HepG2 (cell line): ENCODE measurements at regions not wholly inside any gene's neighbourhood (a gene's known extent, or its start where the extent isn't known, plus 50 kb on each side); places are given as distances from the start of the nearest gene placed in this dataset.
A peak's percentile ranks its signal among the peaks of the same experiment; 100 is the strongest.
"Not testable (repeated sequence)": the region's sequence is repeated elsewhere in the genome, so short reads cannot be mapped to it uniquely, and the experiment has no call there.

ENCODE experiments used
- ATAC-seq: fragments of 200-7000 bp; cut with Tn5 transposase; 3 replicates; pipeline ENCODE4 v1.9.1; 2020; ENCODE audit warnings: mild to moderate bottlenecking, moderate library complexity
- BruUV-seq: library from RNA; stranded (reverse); fragments of 400-500 nt; replicated peaks from 2 replicates; lab custom pipeline; 2021; lab: Mats Ljungman, UMichigan
- CTCF ChIA-PET: fragments of 300-600 bp; formaldehyde crosslinking; extraction: SDS; loops from one replicate; lab custom pipeline; 2021; ENCODE audit warnings: low total read pairs, inconsistent platforms, low intra/inter-chr PET ratio; lab: Yijun Ruan, JAX
- POLR2A ChIA-PET: fragments of 350-600 bp; sonication (Branson Sonifier 250); formaldehyde crosslinking; loops from one replicate; lab custom pipeline; 2020; ENCODE audit warnings: antibody characterized with exemption, inconsistent platforms; lab: Yijun Ruan, JAX
- DNase-seq: peaks from one replicate; pipeline ENCODE4 v3.0.0-alpha.2; 2015; ENCODE audit warnings: low spot score
- FAIRE-seq: peaks from 3 replicates; lab custom pipeline; 2011; peaks lifted over from hg19 to GRCh38; lab: Jason Lieb, UNC
- H2AFZ ChIP-seq: one replicate; pipeline ENCODE4 v1.6.1; 2011; ENCODE audit warnings: low read length, inconsistent platforms
- H3K27ac ChIP-seq: fragments of 300-600 bp; 3 replicates; pipeline ENCODE4 v1.8.0; 2011; ENCODE audit warnings: mixed run types, mild to moderate bottlenecking, mixed read lengths, low read length, inconsistent platforms; ENCODE audit not compliant: insufficient read depth; ENCODE audit errors: extremely low read length
- H3K27me3 ChIP-seq, 2 experiments: fragments of 200-600 bp in 1 of 2; 2 replicates in 1 of 2; 3 replicates in 1 of 2; pipeline versions ENCODE4 v1.6.0 to v1.8.0; 2011; ENCODE audit warnings: low read length in 2 of 2, mild to moderate bottlenecking in 2 of 2, moderate library complexity in 2 of 2, inconsistent platforms in 1 of 2; ENCODE audit not compliant: insufficient read depth in 2 of 2, control insufficient read depth in 1 of 2
- H3K36me3 ChIP-seq, 2 experiments: fragments of 200-600 bp in 1 of 2; replicated peaks in 1 of 2; 2 replicates in 1 of 2; 3 replicates in 1 of 2; pipeline versions ENCODE4 v1.5.1 to v1.8.0; 2011; ENCODE audit warnings: low read length in 2 of 2, inconsistent platforms in 1 of 2; ENCODE audit not compliant: insufficient read depth in 2 of 2, control insufficient read depth in 1 of 2
- H3K4me1 ChIP-seq: 2 replicates; pipeline ENCODE4 v1.5.1; 2012; ENCODE audit warnings: low read length, inconsistent platforms; ENCODE audit not compliant: insufficient read depth
- H3K4me2 ChIP-seq: 2 replicates; pipeline ENCODE4 v1.6.0; 2011; ENCODE audit warnings: low read depth, low read length, inconsistent platforms
- H3K4me3 ChIP-seq, 3 experiments: fragments of 200-600 bp in 1 of 3; sonication (generic), shearing (Covaris generic) in 1 of 3; replicated peaks in 1 of 3; 2 replicates each; pipeline ENCODE4 v1.5.1; 2011 to 2016; ENCODE audit warnings: low read length in 3 of 3, inconsistent platforms in 2 of 3, low read depth in 2 of 3, mild to moderate bottlenecking in 2 of 3, control low read depth in 1 of 3, mixed read lengths in 1 of 3; ENCODE audit not compliant: insufficient read depth in 1 of 3
- H3K79me2 ChIP-seq: one replicate; pipeline ENCODE4 v1.6.1; 2011; ENCODE audit warnings: low read length, inconsistent platforms; ENCODE audit not compliant: insufficient read depth
- H3K9ac ChIP-seq: 2 replicates; pipeline ENCODE4 v1.6.0; 2011; ENCODE audit warnings: mild to moderate bottlenecking, low read depth, low read length, inconsistent platforms; ENCODE audit not compliant: insufficient read depth
- H3K9me3 ChIP-seq: 2 replicates; pipeline ENCODE4 v1.5.1; 2012; ENCODE audit warnings: mild to moderate bottlenecking, low read length
- H4K20me1 ChIP-seq: 2 replicates; pipeline ENCODE4 v1.6.0; 2011; ENCODE audit warnings: inconsistent platforms, mild to moderate bottlenecking, low read length, moderate library complexity; ENCODE audit not compliant: insufficient read depth
- CEBPB ChIP-seq: IDR thresholded peaks from 2 replicates; pipeline ENCODE4 v1.6.1; 2011; ENCODE audit warnings: low read depth, low read length, improper control_type of control experiment, borderline replicate concordance
- CEBPG ChIP-seq: IDR thresholded peaks from 2 replicates; pipeline ENCODE4 v1.6.1; 2016
- MXD4 ChIP-seq: IDR thresholded peaks from 2 replicates; pipeline ENCODE4 v1.6.1; 2016; ENCODE audit warnings: mild to moderate bottlenecking, missing biosample characterization, missing genetic modification reagents
- NCOA2 ChIP-seq: sonication (generic); formaldehyde crosslinking; IDR thresholded peaks from 2 replicates; pipeline ENCODE4 v1.8.0; 2022; ENCODE audit warnings: inconsistent platforms
- TBX3 ChIP-seq: fragments of 450-650 bp; IDR thresholded peaks from 2 replicates; pipeline ENCODE4 v1.6.1; 2017; ENCODE audit warnings: antibody characterized with exemption, mild to moderate bottlenecking, inconsistent platforms, borderline replicate concordance
- TGIF2 ChIP-seq: IDR thresholded peaks from 2 replicates; pipeline ENCODE4 v1.6.1; 2016; ENCODE audit warnings: control low read depth, missing compliant biosample characterization
- ZFY ChIP-seq: sonication (generic); formaldehyde crosslinking; IDR thresholded peaks from 2 replicates; pipeline ENCODE4 v1.4.0; 2020; ENCODE audit warnings: missing genetic modification reagents
- ZNF562 ChIP-seq: sonication (generic); formaldehyde crosslinking; IDR thresholded peaks from 2 replicates; pipeline ENCODE4 v1.8.0; 2022; ENCODE audit warnings: missing genetic modification reagents, borderline replicate concordance
- WGBS: methylation state at CpG from one replicate; pipeline ENCODE4 v1.1.6; 2017; ENCODE audit warnings: low lambda C conversion rate; 5-methylcytosine and 5-hydroxymethylcytosine counted together
- in situ Hi-C: cut with HindIII; loops from 2 replicates; pipeline ENCODE4 v1.10.0; 2017; ENCODE audit warnings: low pct_unique_long_range_greater_than_20kb; ENCODE audit not compliant: extremely low pct_ligation_motif_present
- intact Hi-C: fragments of 100-400 bp; cut with micrococcal nuclease; formaldehyde crosslinking; loops from one replicate; pipeline ENCODE4 v1.10.0; 2022; ENCODE audit not compliant: unreplicated experiment
- TF ChIP-seq, protein P1 (sequence below): sonication (generic); formaldehyde crosslinking; IDR thresholded peaks from 2 replicates; pipeline ENCODE4 v1.8.1; 2023; ENCODE audit warnings: mild to moderate bottlenecking, missing genetic modification reagents
- TF ChIP-seq, protein P2 (sequence below): sonication (generic); formaldehyde crosslinking; IDR thresholded peaks from 2 replicates; pipeline ENCODE4 v1.8.0; 2022; ENCODE audit warnings: missing genetic modification reagents, mild to moderate bottlenecking, moderate library complexity, borderline replicate concordance

DNA sequence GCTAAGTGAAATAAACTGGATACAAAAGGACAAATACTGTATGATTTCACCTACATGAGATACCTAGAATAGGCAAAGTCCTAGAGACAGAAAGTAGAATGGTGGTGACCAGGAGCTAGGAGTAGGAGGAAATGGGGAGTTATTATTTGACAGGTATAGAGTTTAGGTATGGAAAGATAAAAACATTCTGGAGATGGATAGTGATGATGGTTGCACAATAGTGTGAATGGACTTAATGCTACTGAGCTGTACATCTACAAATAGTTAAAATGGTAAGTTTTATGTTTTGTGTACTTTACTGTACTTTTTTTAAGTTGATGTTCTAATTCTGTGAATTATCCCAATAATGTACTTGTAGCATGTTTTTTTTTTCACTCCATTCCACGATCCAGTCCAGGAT, 59.5 kb upstream of the RALGPS2 start:
- H3K9me3 ChIP-seq, result no peaks in the 10 kb centered on the region
- intact Hi-C loops (no loop called here), in situ Hi-C loops (no loop called here)
- FAIRE-seq (no peak), DNase-seq (no peak), ATAC-seq (no peak)
- H3K4me3 ChIP-seq, result no peak overlapping the region
- H3K27ac ChIP-seq, result no peak overlapping the region
- CTCF ChIA-PET, result no interaction called here
- no peaks in the 10 kb centered on the region for H3K36me3 ChIP-seq
- no peak overlapping the region for H3K9ac ChIP-seq
- no peaks in the 10 kb centered on the region for H3K4me1 ChIP-seq
- 16% methylated on average over 1 of the region's 1 CpG for WGBS
- no peak overlapping the region for H2AFZ ChIP-seq
- no peaks in the 10 kb centered on the region; a peak in 1 of 5 replicates for H3K27me3 ChIP-seq
- H3K79me2 ChIP-seq, result no peaks in the 10 kb centered on the region
- POLR2A ChIA-PET, result no interaction called here
- BruUV-seq, result no TSS peak
- TF ChIP-seq CEBPB (peak; percentile 37; the same call in 1 of the 2 replicates), ZNF562 (no peak)
- H4K20me1 ChIP-seq, result no peaks in the 10 kb centered on the region
- H3K4me2 ChIP-seq, result no peak overlapping the region

DNA sequence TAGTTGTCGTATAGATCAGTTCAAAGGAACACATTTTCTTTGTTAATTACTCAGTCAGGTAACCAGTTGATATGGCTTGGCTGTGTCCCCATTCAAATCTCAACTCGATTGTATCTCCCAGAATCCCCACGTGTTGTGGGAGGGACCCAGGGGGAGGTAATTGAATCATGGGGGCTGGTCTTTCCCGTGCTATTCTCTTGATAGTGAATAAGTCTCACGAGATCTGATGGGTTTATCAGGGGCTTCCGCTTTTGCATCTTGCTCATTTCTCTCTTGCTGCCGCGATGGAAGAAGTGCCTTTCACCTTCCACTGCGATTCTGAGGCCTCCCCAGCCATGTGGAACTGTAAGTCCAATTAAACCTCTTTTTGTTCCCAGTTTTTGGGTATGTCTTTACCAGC, 58.2 kb upstream of the RALGPS2 start:
- intact Hi-C loops, H4K20me1 ChIP-seq, ATAC-seq, H3K36me3 ChIP-seq, H3K9me3 ChIP-seq, FAIRE-seq, BruUV-seq, POLR2A ChIA-PET, H3K27me3 ChIP-seq, H2AFZ ChIP-seq, H3K79me2 ChIP-seq, H3K27ac ChIP-seq, DNase-seq, H3K9ac ChIP-seq, H3K4me3 ChIP-seq, H3K4me1 ChIP-seq, in situ Hi-C loops, CTCF ChIA-PET, H3K4me2 ChIP-seq: not testable (repeated sequence)
- WGBS, result 56% methylated on average over 9 of the region's 9 CpGs

DNA sequence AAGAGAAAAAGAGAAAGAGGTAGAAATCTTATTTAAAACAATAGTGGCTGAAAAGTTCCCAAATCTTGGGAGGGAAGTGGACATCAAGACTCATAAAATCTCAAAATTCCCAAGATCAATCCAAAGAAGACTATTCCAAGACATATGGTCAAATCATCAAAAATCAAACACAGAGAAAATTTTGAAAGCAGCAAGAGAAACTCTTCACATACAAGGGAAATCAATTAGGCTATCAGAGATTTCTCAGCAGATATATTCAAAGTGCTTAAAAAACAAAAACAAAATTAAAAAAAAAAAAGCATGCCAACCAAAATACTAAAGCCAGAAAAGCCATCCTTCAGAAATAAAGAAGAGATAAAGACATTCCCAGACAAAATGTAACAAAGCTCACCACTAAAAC, 52.6 kb upstream of the RALGPS2 start:
- ChIA-PET CTCF (no interaction called here), POLR2A (no interaction called here)
- H3K36me3 ChIP-seq, result no peaks in the 10 kb centered on the region
- no TSS peak for BruUV-seq
- H3K79me2 ChIP-seq, result no peaks in the 10 kb centered on the region
- H3K4me1 ChIP-seq, result no peaks in the 10 kb centered on the region
- intact Hi-C loops, result no loop called here
- DNase-seq, result no peak
- H3K9ac ChIP-seq, result no peak overlapping the region
- no peak overlapping the region for H3K4me2 ChIP-seq
- no peak overlapping the region for H3K4me3 ChIP-seq
- H2AFZ ChIP-seq, result no peak overlapping the region
- H3K9me3 ChIP-seq, result peaks cover 9% of the 10 kb centered on the region; the same call in 1 of the 2 replicates
- no peak for FAIRE-seq
- no peaks in the 10 kb centered on the region for H4K20me1 ChIP-seq
- ATAC-seq, result no peak
- no peaks in the 10 kb centered on the region; a peak in 1 of 5 replicates for H3K27me3 ChIP-seq
- in situ Hi-C loops, result no loop called here
- H3K27ac ChIP-seq, result no peak overlapping the region
- no peak for TF ChIP-seq CEBPG
- no peak for TF ChIP-seq MXD4 (CRISPR knock-in tag)
- TF ChIP-seq TGIF2 (CRISPR knock-in tag), result no peak
- TF ChIP-seq NCOA2 (CRISPR knock-in tag), result no peak
- TF ChIP-seq TBX3, result no peak
- TF ChIP-seq, protein P1, sequence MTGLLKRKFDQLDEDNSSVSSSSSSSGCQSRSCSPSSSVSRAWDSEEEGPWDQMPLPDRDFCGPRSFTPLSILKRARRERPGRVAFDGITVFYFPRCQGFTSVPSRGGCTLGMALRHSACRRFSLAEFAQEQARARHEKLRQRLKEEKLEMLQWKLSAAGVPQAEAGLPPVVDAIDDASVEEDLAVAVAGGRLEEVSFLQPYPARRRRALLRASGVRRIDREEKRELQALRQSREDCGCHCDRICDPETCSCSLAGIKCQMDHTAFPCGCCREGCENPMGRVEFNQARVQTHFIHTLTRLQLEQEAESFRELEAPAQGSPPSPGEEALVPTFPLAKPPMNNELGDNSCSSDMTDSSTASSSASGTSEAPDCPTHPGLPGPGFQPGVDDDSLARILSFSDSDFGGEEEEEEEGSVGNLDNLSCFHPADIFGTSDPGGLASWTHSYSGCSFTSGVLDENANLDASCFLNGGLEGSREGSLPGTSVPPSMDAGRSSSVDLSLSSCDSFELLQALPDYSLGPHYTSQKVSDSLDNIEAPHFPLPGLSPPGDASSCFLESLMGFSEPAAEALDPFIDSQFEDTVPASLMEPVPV (CRISPR knock-in tag), result no peak
- TF ChIP-seq, protein P2, sequence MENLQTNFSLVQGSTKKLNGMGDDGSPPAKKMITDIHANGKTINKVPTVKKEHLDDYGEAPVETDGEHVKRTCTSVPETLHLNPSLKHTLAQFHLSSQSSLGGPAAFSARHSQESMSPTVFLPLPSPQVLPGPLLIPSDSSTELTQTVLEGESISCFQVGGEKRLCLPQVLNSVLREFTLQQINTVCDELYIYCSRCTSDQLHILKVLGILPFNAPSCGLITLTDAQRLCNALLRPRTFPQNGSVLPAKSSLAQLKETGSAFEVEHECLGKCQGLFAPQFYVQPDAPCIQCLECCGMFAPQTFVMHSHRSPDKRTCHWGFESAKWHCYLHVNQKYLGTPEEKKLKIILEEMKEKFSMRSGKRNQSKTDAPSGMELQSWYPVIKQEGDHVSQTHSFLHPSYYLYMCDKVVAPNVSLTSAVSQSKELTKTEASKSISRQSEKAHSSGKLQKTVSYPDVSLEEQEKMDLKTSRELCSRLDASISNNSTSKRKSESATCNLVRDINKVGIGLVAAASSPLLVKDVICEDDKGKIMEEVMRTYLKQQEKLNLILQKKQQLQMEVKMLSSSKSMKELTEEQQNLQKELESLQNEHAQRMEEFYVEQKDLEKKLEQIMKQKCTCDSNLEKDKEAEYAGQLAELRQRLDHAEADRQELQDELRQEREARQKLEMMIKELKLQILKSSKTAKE, result no peak
- TF ChIP-seq ZFY (CRISPR knock-in tag), result no peak
